ENCODE measurements at regions not wholly inside any gene's neighbourhood (a gene's known extent, or its start where the extent isn't known, plus 50 kb on each side); places are given as distances from the start of the nearest gene placed in this dataset.
A peak's percentile ranks its signal among the peaks of the same experiment; 100 is the strongest.
"Not testable (repeated sequence)": the region's sequence is repeated elsewhere in the genome, so short reads cannot be mapped to it uniquely, and the experiment has no call there.

DNA sequence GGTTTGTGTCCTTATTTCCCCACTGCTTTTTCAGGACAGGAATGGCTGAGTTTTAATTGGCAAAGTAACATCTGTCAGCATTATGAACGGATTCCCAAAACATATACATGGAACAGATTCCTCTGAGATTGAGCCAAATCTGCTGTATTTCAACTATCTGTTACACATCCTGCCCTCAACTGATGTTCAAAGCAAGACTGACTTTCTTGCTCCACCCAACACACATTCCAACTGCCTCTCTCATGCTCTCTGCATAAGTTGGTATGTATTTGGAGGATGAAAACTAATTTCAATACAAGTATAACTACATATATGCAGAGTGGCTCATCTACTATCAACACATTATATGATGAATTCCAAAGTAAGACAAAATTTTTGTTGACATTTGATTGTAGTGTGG lies 342.2 kb downstream of the GATA3 start:
- DNase-seq: peak; percentile 83

DNA sequence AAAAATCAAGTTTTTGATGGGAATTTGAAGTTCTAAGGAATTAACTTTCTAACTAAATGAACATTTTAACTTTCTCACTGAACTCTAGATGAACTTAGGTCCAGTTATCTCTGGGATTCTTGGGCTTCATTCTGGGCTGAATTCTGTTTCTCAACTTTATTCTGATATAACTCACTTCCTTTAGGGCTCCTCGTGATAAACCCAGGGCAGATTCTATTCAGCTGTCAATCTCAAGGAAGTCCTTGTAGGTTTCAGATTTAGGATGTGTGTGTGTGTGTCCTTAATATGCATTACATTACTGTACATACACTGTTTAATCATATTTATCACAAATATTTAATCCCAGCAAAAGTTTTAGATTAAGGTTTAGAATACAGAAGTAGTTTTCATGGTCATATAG lies 344.3 kb downstream of the GATA3 start:
- no peak for DNase-seq

DNA sequence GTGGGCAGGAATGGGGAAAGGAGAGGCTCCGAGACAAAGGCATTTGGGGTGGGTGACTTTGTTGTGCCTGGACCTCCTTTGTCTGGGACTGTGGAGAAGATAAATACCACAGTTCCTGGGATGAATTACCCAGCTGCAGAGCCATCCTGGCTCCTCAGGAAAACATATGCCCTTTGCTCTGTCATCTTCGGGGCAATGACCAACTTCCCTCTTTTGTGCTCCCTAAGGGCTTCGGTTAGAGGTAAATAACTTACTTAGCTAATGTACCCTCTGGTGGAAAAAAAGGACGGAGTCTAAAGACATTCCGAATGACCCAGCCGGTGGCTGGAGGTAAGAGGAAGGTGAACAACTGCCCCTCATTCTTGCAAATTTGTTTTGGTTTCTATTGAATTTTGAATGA lies 345.7 kb downstream of the GATA3 start:
- DNase-seq: no peak

DNA sequence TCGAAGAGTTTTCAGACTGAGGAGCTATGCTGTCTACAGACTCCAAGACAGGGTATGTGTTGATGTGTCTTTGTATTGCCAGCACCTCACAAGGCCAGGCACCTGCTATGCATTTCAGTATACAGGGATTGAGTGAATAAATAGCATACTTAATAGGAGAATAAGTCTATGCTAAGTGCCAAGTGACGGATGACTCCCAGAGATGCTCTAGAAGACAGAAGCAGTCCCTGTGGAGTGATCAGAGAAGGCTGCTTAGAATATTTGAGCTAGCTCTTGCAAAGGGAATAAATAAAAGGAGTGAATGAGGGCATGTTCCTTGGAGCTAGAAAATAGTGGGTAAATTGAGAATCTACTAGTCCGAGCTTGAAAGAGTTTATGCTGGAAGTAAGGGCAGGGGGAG lies 346.4 kb downstream of the GATA3 start:
- DNase-seq: no peak

DNA sequence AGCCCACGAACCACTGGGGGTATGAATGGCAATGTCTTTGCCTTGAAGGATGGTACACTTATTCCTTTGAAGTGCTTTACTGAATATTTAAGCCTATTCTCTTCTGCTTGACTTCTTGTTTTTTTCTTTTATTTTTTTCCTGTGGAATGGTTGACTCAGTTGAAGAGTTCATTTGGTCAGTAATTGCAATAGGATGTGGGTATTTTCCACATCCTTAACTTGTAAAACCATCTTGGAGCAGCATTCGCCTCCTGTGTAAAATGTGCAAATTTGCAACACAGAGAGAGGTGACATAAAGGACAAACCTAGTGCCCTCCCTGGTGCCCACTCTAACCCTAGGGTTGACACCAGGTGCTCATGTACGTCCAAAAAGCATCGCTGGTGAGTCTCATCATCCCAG lies 347.0 kb downstream of the GATA3 start:
- no peak for DNase-seq

DNA sequence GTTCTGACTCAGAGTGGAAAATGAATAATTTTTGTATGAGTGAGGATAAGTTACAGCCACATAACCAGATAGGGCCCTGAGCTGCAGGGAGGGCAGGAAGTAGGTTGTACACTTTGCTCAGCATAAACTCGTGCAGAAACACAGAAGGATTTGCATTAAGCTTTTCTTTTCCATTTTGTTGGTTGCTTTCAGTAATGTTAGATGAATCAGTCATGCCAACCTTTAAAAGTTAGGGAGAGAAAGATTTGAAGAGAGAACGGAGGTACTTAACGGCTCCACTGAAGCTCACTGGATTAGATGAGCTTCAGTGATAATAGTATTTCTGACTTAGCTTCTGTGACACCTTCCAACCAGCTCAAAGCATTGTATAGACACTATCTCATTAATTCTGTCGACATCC lies 348.1 kb downstream of the GATA3 start:
- DNase-seq: peak; percentile 21

DNA sequence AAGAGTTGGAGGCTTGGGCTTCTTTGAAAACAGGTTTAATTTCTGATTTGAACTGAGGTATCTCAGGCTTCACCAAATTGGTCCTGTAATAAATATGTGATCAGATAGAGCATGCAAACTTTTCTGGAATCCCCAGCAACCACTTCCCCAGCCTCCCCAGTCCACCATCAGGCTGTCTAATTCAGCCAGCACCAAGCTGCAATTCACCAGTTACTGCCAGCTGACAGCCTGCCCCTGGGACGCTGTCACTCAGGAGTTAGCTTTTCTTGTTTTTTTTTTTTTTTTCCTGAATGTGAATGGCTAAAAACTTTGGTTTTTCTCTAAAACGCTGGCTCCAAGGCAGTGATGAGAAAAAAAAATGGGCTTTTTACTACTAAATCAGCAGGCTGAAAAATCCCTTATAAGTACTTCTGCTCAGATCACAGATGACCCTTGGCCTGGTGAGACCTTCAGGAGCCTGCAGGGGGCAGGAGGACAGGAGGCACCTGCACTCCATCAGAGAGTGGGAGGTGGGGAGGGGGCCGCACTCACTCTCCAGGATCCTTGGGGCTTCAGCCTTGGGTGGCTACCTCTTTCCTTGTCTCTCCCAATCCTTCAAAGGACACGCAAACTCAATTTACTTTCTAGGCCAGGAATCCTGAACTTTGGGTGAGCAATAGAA lies 349.4 kb downstream of the GATA3 start:
- DNase-seq: no peak

DNA sequence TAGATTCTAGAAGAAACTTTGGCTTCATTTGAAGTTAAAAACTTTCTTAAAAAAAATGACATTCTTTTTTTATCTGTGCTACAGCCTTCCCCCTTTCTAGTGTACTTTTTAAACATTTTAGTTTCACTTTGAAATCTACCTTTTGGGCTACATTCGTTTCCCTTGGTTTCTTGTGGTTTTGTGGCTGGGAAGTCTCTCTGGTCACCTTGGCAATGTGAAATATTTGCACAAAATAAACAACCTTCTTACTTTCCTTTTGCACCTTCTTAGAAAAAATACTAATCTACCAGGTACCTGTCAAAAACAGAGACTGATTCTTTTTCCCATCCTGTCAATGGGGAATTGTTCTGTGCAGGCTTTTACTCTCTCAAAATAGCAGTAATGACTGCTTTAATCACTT lies 350.2 kb downstream of the GATA3 start:
- DNase-seq: no peak

DNA sequence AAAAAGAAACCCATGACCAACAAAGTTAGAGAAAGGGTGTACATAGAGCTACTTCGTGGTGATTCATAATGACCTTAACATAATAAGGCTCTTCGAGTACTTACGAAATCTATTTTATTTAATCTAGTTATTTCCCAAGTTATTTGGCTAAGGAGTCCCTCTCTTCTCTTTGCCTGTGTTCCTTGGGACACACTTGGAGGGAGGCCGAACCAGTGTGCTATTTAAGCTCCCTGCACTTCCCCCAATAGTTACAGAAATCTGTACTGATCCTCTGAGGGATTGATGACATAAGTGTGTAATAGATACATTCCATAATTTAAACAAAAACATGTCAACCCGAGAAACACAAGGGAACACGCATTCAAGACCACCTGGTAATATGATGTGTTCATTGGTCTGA lies 351.1 kb downstream of the GATA3 start:
- no peak for DNase-seq

DNA sequence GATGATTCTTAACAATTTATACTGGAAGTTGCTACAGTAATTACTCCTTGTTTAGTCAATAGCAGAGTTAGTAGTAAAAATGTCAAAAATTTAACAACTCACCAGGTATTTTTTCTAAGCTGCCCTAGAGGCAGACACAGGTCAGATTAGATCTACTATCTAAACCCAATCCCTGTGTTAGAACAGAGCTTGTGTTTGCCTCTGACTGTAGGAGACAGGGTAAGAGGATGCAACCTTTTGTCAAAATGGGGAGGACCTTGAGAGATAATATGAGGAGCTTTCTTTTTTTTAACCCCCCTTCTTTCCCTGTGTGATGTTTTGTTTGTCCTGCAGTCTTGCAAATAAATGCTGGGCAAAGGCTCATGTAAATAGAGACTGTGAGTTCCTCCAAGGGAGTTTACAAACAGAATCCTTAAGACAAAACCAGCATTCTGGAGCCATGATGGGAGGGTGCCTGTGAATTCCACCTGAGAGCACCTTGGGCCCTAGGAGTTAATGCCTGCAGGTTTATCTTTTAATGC lies 353.1 kb downstream of the GATA3 start:
- DNase-seq: no peak

DNA sequence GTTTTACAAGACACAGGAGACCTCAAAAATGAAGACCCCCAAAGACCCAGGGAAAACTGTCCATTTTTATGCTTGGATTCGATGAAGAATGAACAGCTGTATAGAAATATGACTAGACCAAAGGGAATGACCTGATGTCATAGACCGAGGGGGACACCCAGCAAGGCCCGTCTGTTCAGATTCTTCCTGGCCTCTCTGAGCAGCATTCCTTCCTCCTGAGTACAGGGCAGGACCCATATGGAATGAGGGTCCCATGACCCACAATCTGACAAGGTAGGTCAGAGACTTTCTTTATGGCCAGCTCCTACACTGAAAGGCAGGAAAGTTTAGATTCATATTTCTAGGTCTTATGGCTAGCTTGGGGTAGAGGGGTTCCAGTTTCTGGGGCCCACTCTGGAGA lies 356.0 kb downstream of the GATA3 start:
- DNase-seq: no peak

DNA sequence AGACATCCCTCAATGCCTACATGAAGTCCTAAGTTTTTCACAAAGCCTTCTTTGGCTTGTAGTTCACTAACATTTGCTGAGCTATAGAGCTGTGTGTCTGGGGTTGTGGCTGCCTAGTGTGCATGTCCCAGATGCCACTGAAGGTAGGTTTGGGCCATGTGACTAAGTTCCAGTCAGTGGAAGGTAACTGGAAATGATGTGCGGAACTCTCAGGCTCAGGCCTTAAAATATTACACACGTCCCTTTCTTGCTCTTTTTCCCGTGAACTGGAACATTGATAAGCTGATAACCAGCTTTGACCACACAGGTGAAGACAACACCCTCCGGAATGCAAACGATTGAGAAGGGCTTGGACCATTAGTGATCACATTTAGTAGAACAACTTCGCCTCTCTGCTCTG lies 358.1 kb downstream of the GATA3 start:
- DNase-seq: no peak

DNA sequence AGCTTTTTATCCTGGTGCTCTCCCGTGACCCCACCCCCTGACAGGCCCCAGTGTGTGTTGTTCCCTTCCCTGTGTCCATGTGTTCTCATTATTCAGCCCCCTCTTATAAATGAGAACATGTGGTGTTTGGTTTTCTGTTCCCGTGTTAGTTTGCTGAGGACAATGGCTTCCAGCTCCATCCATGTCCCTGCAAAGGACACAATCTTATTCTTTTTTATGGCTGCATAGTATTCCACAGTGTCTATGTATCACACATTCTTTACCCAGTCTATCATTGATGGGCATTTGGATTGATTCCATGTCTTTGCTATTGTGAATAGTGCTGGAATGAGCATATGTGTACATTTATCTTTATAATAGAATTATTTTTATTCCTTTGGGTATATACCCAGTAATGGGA lies 360.5 kb downstream of the GATA3 start:
- not testable (repeated sequence) for DNase-seq

DNA sequence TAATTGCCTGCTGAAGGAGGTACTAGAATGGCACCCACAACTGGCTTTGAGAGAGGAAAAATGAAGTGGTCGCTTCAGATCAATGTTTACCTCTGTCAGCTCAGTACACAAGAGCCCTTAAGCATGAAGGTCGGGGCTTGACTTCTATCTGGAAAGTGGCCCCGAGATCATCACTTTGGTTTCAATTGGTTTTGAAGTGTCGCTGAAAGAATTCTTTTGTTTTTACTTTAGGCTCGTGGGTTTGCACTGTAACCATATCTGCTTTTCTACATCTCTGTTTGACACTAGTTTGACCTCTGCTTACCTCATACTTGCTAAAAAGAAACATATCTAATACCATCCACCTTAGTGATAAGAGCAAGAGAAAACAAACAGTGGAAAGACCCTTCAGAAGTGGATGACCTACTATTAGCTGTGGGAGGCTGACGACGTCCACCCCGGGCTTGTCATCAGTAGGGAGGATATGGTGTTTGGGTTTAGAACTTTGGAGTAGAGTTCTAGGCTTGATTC lies 361.8 kb downstream of the GATA3 start:
- DNase-seq: no peak

DNA sequence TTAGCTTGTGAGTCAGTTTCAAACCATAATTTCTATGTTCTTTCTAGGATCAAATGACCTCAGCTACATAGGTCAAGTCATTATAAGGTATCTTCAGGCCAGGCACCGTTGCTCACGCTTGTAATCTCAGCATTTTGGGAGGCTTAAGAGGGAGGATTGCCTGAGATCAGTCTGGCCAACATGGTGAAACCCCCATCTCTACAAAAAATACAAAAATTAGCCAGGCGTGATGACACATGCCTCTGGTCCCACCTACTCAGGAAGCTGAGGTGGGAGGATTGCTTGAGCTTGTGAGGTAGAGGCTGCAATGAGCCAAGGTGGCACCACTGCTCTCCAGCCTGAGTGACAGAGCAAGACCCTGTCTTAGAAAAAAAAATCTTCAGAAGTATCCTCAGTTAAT lies 362.3 kb downstream of the GATA3 start:
- DNase-seq: no peak

DNA sequence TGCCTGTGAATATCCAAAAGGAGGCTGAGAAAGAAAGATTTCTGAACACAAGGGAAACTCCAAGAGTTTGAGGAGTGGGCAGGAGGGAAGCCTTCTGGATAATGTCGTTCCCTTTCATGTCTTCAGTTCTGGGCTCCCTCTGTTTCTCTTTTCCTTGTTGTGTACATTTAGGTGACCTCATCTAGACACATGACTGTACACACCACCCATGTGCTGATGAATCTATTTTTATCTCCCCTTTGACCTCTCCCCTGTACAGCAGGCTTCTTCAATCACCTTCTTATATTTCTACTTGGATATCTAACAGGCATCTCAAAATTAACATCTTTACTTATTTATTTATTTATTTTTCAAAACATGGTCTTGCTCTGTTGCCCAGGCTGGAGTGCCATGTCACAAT lies 363.1 kb downstream of the GATA3 start:
- DNase-seq: no peak

DNA sequence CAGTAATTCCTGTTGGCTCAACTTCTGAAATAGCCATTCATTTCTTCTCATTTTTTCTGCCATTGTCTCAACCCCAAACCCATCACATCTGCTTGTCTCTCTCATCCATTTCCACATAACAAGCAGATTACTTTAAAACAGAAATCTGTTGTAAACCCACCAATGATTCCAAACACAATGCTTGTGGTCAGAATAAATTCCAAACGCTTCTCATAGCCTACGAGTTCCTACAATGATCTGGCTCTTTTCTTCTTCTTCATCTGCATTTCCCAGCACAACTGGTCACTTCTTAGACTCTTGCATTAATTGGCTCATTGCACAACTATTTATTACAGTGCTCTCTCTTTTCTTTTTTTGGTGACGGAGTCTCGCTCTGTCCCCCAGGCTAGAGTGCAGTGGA lies 364.1 kb downstream of the GATA3 start:
- DNase-seq: peak; percentile 70

DNA sequence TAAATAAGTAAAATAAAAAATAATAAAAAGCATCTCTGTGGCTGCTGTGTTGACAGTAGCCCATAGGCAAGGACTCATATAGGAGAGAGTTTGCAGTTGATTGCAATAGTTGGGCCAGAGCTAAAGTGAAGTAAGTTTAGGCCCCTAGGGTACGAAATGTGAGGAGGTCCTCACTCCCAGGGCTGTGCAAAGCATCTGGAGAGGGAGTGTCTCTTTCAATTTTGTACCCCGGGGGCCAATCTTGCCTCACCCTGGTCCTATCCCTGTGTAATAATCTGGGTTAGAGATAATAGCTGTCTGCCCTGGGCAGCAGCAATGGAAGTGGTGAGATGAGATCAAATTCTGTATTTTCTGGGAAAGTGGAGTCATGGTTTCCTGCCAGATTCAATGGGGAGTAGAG lies 365.7 kb downstream of the GATA3 start:
- no peak for DNase-seq

DNA sequence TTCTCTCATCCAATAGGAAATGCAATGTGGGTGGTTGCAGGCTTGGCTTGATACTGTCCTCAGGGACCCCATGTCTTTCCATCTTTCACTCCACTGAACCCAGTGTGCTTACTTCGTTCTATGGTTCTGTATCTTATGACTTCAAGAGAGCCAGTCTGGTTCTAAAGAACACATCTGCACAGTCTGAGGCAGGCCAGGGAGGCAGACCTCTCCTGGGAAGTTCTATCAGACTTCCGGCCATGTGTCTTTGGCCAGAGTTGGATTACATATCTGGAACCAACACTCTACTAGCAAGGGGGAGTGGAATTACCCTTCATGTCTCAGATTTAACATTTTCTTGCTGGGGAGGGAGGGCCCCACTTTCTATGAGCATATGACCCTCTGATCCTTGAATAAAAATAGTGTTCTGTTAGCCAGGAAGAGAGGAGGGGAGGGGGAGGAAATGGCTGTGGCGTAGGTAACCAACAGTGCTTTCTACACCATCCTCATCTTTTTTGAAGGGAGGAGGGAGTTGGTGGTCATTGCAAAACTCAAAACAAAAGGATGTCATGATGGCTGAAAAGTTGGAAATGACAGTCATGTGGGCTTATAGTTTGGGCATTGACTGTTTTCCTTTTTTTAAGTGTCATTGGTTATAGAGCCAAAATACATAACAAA lies 370.2 kb downstream of the GATA3 start:
- DNase-seq: no peak

DNA sequence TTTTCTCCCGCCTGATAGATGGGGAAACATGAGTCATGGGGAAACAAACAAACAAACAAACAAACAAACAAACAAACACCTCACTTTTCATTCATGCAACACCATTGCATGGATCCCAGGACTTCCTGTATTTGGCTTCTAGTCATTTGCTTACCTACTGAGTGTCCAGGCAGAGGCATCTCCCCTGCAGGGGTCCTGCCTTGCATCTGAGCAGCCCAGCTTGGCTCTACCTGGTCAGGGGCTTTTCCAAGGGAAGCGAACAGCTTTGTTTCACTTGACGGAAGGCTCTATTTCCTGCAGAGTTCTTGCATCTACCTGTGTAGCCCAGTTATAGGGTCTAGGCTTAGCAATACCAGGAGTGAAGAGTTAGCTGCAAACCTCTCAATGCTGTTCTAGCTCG lies 374.2 kb downstream of the GATA3 start:
- no peak for DNase-seq

DNA sequence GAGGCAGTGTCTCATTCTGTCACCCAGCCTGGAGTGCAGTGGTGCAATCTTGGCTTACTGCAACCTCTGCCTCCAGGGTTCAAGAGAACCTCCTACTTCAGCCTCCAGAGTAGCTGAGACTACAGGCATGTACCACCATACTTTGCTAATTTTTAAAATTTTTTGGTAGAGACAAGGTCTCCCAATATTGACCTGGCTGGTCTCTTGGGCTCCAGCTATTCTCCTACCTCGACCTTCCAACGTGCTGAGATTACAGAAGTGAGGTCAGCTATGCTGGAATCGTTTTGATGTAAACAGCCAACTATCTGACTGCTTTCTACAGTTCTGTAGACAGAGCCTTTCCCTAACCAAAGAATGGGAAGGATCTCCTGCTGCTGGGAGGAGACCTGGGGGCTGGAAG lies 375.8 kb downstream of the GATA3 start:
- DNase-seq: no peak

DNA sequence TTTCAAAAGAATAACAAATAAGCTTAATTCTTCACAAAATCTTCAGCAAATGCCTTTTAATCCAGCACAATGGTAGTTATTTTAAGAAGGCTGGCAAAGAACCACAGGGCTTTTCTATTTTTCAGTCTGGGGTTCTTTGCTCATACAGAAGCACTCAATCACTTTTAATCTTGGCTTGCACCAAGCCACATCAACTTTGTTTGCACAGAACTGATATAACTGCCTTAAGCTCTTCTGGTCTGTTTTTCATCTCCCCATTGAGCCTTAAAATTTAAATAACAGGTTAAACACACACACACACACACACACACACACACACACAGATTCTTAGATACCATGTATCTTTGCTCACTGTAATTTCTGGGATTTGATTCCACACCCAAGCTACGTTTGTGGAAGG lies 377.0 kb downstream of the GATA3 start:
- no peak for DNase-seq

DNA sequence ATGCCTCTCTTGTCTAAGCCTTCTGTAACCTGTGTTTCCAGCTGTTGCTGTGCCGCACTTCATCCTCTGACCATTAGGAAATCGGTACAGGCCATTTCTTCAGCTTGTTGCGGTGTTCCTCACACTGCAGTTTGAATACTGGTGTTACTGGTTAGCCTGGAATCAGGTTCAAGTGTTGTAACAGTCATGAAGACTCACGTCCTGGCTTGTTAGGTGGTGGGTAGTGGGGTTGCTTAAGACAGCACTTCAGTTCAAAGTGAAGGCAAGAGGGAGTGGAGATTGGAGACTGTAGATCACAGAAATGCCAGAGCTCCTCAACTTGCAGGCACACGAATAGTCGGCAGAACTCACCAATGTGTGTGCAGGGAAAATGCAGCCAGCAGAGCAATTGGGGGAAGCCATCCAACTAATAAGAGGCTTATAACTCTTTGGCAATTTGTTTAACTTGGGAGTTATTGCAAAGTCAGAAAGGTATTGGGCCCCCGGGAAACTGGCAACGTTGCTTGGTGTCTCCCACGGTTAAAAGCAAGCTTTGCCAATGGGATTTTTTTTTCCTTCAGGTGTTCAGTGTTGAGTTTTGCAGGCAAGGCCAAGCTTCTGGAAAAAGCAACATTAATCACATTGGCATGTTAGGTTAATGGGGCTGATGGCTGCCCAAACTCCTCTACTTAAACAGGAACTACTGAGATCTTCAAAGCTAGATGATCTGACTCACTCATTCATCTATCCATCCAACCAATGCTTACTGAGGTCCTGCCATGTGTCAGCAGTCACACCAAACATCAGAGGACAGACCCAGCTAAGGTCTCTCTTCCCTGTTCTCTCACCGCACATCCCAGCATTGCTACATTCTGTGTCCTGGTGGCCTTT lies 380.9 kb downstream of the GATA3 start:
- no peak for DNase-seq

DNA sequence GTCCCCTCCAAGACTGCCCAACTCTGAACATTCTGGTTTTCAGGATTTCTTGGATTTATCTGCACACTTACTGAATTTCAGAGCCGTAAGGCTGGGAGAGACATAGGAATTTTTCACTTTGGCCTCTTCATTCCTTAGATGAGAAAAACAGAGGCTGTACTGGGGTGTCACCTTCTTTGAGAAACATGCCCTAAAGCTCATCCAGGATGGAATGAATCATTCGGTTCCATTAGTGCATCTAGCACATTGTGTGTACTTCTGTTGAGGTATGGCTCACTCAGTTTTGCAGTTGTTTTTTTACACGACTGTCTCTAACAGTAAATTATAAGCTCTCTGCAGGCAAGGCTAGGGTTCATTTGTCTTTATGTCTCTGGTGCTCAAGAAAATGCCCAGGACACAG lies 383.4 kb downstream of the GATA3 start:
- DNase-seq: no peak
